GM12878 (cell line): ENCODE measurements at regions not wholly inside any gene's neighbourhood (a gene's known extent, or its start where the extent isn't known, plus 50 kb on each side); places are given as distances from the start of the nearest gene placed in this dataset.
A peak's percentile ranks its signal among the peaks of the same experiment; 100 is the strongest.

Experiments used
- ATAC-seq: fragments of 200-7000 bp; cut with Tn5 transposase; 3 replicates; pipeline ENCODE4 v1.9.1; 2020; ENCODE audit warnings: mild to moderate bottlenecking, moderate library complexity
- BruUV-seq: library from RNA; stranded (reverse); fragments of 400-500 nt; replicated peaks from 2 replicates; lab custom pipeline; 2021; lab: Mats Ljungman, UMichigan
- CTCF ChIA-PET: fragments of 300-600 bp; sonication (Branson Sonifier 250); formaldehyde crosslinking; extraction: SDS; loops from one replicate; lab custom pipeline; 2021; ENCODE audit warnings: inconsistent platforms; lab: Yijun Ruan, JAX
- POLR2A ChIA-PET: fragments of 350-600 bp; formaldehyde crosslinking; extraction: SDS; loops from one replicate; lab custom pipeline; 2021; ENCODE audit warnings: inconsistent platforms; lab: Charles Lee
- RAD21 ChIA-PET: fragments of 300-600 bp; sonication (Branson Sonifier 250); formaldehyde crosslinking; loops from one replicate; lab custom pipeline; 2023; ENCODE audit warnings: antibody characterized with exemption; ENCODE audit not compliant: unreplicated experiment; lab: Charles Lee
- SMC1A ChIA-PET: fragments of 300-600 bp; sonication (Branson Sonifier 250); formaldehyde crosslinking; loops from one replicate; lab custom pipeline; 2023; ENCODE audit not compliant: unreplicated experiment, uncharacterized antibody; lab: Charles Lee
- DNase-seq: peaks from one replicate; pipeline ENCODE4 v3.0.0-alpha.2; 2011; ENCODE audit warnings: low read depth, low spot score
- FAIRE-seq: peaks from 3 replicates; lab custom pipeline; 2011; peaks lifted over from hg19 to GRCh38; lab: Jason Lieb, UNC
- H2AFZ ChIP-seq: 2 replicates; pipeline ENCODE4 v1.6.0; 2011; ENCODE audit warnings: low read depth, low read length, control low read depth; ENCODE audit not compliant: control insufficient read depth
- H3K27ac ChIP-seq: 2 replicates; pipeline ENCODE4 v1.5.1; 2011; ENCODE audit warnings: control low read depth; ENCODE audit not compliant: control insufficient read depth, insufficient read depth
- H3K27me3 ChIP-seq, 2 experiments: replicated peaks in 1 of 2; 2 replicates each; pipeline versions ENCODE4 v1.6.0 to v1.6.1; 2011; ENCODE audit warnings: low read length in 1 of 2; ENCODE audit not compliant: control insufficient read depth in 2 of 2, insufficient read depth in 2 of 2
- H3K36me3 ChIP-seq, 2 experiments: 2 replicates each; pipeline ENCODE4 v1.5.1; 2011; ENCODE audit warnings: low read length in 1 of 2; ENCODE audit not compliant: control insufficient read depth in 2 of 2, insufficient read depth in 2 of 2
- H3K4me1 ChIP-seq: 2 replicates; pipeline ENCODE4 v1.6.1; 2011; ENCODE audit warnings: mild to moderate bottlenecking, low read length, moderate library complexity, mixed read lengths; ENCODE audit not compliant: control insufficient read depth, insufficient read depth
- H3K4me2 ChIP-seq: 2 replicates; pipeline ENCODE4 v1.6.0; 2011; ENCODE audit warnings: control low read depth; ENCODE audit not compliant: control insufficient read depth, insufficient read depth
- H3K4me3 ChIP-seq: fragments of 200-600 bp; sonication (generic); 2 replicates; pipeline ENCODE4 v1.5.1; 2016
- H3K79me2 ChIP-seq: 2 replicates; pipeline ENCODE4 v1.6.0; 2011; ENCODE audit warnings: low read length; ENCODE audit not compliant: control insufficient read depth, insufficient read depth
- H3K9ac ChIP-seq: 2 replicates; pipeline ENCODE4 v1.8.0; 2011; ENCODE audit warnings: low read length, control low read depth, mixed read lengths; ENCODE audit not compliant: control insufficient read depth, insufficient read depth
- H3K9me3 ChIP-seq: replicated peaks from 3 replicates; pipeline ENCODE4 v1.5.1; 2011; ENCODE audit warnings: mild to moderate bottlenecking, low read length; ENCODE audit not compliant: control insufficient read depth, insufficient read depth
- H4K20me1 ChIP-seq: 2 replicates; pipeline ENCODE4 v1.6.0; 2011; ENCODE audit not compliant: control insufficient read depth, insufficient read depth
- CBFB ChIP-seq: IDR thresholded peaks from 2 replicates; pipeline ENCODE4 v1.6.1; 2016; ENCODE audit warnings: antibody characterized with exemption, low read depth
- ESRRA ChIP-seq: IDR thresholded peaks from 2 replicates; pipeline ENCODE4 v1.6.1; 2012; ENCODE audit warnings: mild to moderate bottlenecking, low read length, improper control_type of control experiment
- GATAD2B ChIP-seq: fragments of 450-650 bp; conservative IDR thresholded peaks from 2 replicates; pipeline ENCODE4 v1.6.1; 2017; ENCODE audit warnings: low read depth, mild to moderate bottlenecking, moderate library complexity
- IKZF2 ChIP-seq, 2 experiments: fragments of 450-650 bp; IDR thresholded peaks; 2 replicates each; pipeline ENCODE4 v1.6.1; 2017; ENCODE audit warnings: mild to moderate bottlenecking in 2 of 2, moderate library complexity in 2 of 2
- SP1 ChIP-seq: IDR thresholded peaks from one replicate; pipeline ENCODE4 v1.6.1; 2011; ENCODE audit warnings: low read depth, low read length
- WGBS: methylation state at CpG from one replicate; pipeline ENCODE4 v1.1.6; 2016; ENCODE audit warnings: low lambda C conversion rate; ENCODE audit not compliant: insufficient replicate concordance, insufficient coverage; ENCODE audit errors: missing lambda C conversion rate; 5-methylcytosine and 5-hydroxymethylcytosine counted together
- in situ Hi-C: fragments of 300-500 bp; cut with MboI; formaldehyde crosslinking; loops from 9 replicates; pipeline ENCODE4 v1.14.3; 2018; ENCODE audit warnings: mixed read lengths
- intact Hi-C: fragments of 100-400 bp; cut with micrococcal nuclease; formaldehyde crosslinking; loops from one replicate; pipeline ENCODE4 v1.14.2; 2022; ENCODE audit not compliant: unreplicated experiment
- TF ChIP-seq, protein P1 (sequence below): IDR thresholded peaks from 2 replicates; pipeline ENCODE4 v1.6.1; 2012; ENCODE audit warnings: low read depth, low read length, improper control_type of control experiment
- TF ChIP-seq, protein P2 (sequence below): IDR thresholded peaks from 2 replicates; pipeline ENCODE4 v1.6.1; 2011; ENCODE audit warnings: borderline replicate concordance, low read depth, mild to moderate bottlenecking, moderate library complexity, mixed read lengths, low read length; ENCODE audit not compliant: insufficient read depth; ENCODE audit errors: extremely low read length

DNA sequence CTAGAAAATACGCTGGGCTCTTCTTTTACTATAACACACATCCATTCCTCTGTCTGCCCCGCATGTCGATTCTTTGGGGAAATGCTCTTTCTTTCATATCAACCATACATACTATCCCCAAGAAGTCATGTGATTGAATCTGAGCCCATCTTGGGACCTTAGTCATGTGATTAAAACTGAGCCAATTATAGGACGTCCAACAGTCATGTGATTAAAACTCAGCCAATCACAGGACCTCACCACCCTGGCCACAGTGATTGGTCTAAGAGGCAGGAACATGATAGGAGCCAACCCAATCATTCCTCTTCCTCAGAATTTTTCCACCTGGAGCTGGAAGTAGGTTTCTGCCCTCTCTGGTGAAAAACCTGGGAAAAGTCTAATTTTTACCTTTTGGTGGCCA lies 78.8 kb downstream of the TMEM114 start:
- no peaks in the 10 kb centered on the region for H3K79me2 ChIP-seq
- H3K4me3 ChIP-seq: no peak overlapping the region
- H3K9me3 ChIP-seq: no peaks in the 10 kb centered on the region
- intact Hi-C loops (no loop called here), in situ Hi-C loops (no loop called here)
- ChIA-PET SMC1A (no interaction called here), CTCF (no interaction called here), RAD21 (no interaction called here), POLR2A (no interaction called here)
- BruUV-seq: no TSS peak
- no peak overlapping the region for H2AFZ ChIP-seq
- no peak for ATAC-seq
- no peaks in the 10 kb centered on the region for H4K20me1 ChIP-seq
- TF ChIP-seq CBFB (no peak), GATAD2B (no peak), SP1 (no peak)
- TF ChIP-seq, protein P1, sequence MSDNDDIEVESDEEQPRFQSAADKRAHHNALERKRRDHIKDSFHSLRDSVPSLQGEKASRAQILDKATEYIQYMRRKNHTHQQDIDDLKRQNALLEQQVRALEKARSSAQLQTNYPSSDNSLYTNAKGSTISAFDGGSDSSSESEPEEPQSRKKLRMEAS: no peak
- TF ChIP-seq, protein P2, sequence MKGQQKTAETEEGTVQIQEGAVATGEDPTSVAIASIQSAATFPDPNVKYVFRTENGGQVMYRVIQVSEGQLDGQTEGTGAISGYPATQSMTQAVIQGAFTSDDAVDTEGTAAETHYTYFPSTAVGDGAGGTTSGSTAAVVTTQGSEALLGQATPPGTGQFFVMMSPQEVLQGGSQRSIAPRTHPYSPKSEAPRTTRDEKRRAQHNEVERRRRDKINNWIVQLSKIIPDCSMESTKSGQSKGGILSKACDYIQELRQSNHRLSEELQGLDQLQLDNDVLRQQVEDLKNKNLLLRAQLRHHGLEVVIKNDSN: peak; percentile 2
- no peak for DNase-seq
- 63% methylated on average over 4 of the region's 4 CpGs for WGBS
- no peak for FAIRE-seq
- no peak overlapping the region for H3K27ac ChIP-seq
- H3K4me1 ChIP-seq: no peaks in the 10 kb centered on the region
- H3K9ac ChIP-seq: no peak overlapping the region
- H3K4me2 ChIP-seq: no peak overlapping the region
- H3K36me3 ChIP-seq: no peaks in the 10 kb centered on the region
- no peaks in the 10 kb centered on the region for H3K27me3 ChIP-seq

DNA sequence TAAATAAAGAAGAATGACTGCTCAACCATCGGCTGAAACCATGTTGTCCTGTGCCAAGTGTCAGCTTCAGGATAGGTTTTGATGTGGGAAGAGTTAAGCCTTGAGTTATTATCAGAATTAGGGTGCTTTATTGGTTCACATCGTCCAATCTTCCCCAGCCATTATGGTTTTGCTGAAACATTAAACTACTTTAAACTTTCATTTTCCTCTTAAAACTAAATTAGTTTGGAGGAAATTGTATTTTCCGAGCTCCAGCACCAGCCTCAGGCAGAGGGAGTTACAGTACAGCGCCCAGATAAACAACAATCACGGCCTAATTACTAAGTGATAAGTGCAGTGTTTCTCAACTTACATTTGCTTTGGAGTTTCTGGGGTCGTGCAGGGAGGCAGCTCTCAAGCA lies 80.2 kb downstream of the TMEM114 start:
- Histone ChIP-seq H3K79me2 (no peaks in the 10 kb centered on the region), H3K36me3 (no peaks in the 10 kb centered on the region), H3K9me3 (no peaks in the 10 kb centered on the region), H3K4me3 (no peak overlapping the region), H2AFZ (no peak overlapping the region), H3K27ac (no peak overlapping the region), H3K9ac (no peak overlapping the region), H3K27me3 (no peaks in the 10 kb centered on the region), H3K4me1 (no peaks in the 10 kb centered on the region), H3K4me2 (no peak overlapping the region), H4K20me1 (no peaks in the 10 kb centered on the region)
- 31% methylated on average over 6 of the region's 6 CpGs for WGBS
- intact Hi-C loops: no loop called here
- ChIA-PET CTCF (interaction anchor here (0.6 kb wide), 2 partner anchors 24 to 47 kb away, joined by 3 read pairs; no protein-coding TSS in a partner anchor), SMC1A (no interaction called here), POLR2A (no interaction called here), RAD21 (no interaction called here)
- in situ Hi-C loops: no loop called here
- TF ChIP-seq IKZF2 (IDR thresholded peaks at IDR 0.05) (no peak), ESRRA (no peak)
- ATAC-seq (no peak), DNase-seq (no peak), FAIRE-seq (no peak)
- BruUV-seq: no TSS peak
